ENCODE measurements at regions not wholly inside any gene's neighbourhood (a gene's known extent, or its start where the extent isn't known, plus 50 kb on each side); places are given as distances from the start of the nearest gene placed in this dataset.
A peak's percentile ranks its signal among the peaks of the same experiment; 100 is the strongest.
"Not testable (repeated sequence)": the region's sequence is repeated elsewhere in the genome, so short reads cannot be mapped to it uniquely, and the experiment has no call there.

- peak; percentile 26 for DNase-seq
- peaks cover 29% of the 10 kb centered on the region for H3K4me1 ChIP-seq
- H3K27ac ChIP-seq (replicated peaks) = peak overlapping the region; percentile 80
- H3K9me3 ChIP-seq (replicated peaks) = no peaks in the 10 kb centered on the region
- TF ChIP-seq, protein P1, sequence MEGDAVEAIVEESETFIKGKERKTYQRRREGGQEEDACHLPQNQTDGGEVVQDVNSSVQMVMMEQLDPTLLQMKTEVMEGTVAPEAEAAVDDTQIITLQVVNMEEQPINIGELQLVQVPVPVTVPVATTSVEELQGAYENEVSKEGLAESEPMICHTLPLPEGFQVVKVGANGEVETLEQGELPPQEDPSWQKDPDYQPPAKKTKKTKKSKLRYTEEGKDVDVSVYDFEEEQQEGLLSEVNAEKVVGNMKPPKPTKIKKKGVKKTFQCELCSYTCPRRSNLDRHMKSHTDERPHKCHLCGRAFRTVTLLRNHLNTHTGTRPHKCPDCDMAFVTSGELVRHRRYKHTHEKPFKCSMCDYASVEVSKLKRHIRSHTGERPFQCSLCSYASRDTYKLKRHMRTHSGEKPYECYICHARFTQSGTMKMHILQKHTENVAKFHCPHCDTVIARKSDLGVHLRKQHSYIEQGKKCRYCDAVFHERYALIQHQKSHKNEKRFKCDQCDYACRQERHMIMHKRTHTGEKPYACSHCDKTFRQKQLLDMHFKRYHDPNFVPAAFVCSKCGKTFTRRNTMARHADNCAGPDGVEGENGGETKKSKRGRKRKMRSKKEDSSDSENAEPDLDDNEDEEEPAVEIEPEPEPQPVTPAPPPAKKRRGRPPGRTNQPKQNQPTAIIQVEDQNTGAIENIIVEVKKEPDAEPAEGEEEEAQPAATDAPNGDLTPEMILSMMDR (IDR thresholded peaks at IDR 0.05; ENCODE audit: borderline replicate concordance) = no peak
- intact Hi-C loops (cut with micrococcal nuclease) = no loop called here
- no peaks in the 10 kb centered on the region for H3K36me3 ChIP-seq
- H3K27me3 ChIP-seq (ENCODE audit: low read depth) = no peaks in the 10 kb centered on the region
- peak overlapping the region; percentile 91 for H3K4me3 ChIP-seq
Measured at GRCh38 chr17:45584092-45585036, 93.8 kb upstream of the PLEKHM1 start.

DNA sequence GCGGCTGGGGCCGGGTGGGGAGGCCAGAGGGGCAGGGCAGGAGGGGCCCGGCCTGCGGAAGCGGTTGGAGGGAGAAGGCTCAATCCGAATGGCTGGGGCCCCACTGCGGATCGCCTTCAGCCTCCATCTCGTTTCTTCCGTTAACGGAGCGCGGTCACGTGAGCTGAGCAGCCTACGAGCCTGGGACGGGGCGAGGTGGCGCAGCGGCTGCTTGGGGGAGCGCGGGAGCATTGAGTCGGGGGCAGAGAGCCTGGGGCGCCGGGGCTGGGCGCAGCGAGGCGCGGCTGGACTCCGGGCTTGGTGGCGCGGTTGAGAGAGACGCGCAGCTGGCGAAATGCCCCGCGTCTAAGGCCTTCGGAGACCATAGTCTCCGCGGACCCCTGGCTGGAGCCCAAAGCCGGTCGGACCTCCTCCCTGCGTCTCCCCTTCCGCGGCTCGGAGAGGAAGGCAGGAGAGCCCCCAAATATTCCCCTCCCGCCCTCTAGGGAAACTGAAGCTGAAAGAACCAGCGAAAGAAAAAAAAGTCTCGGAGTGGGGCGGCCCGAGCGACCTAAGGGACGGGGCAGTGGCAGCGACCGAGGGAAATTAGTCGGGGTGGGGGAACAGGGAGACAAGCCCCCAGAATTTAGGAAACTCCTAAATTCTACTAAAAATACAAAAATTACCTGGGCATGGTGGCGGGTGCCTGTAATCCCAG, 94.7 kb upstream of the PLEKHM1 start:
- intact Hi-C loops (cut with micrococcal nuclease); H3K27me3 ChIP-seq (ENCODE audit: low read depth); H3K36me3 ChIP-seq; H3K9me3 ChIP-seq (replicated peaks): not testable (repeated sequence)
- TF ChIP-seq, protein P1 (IDR thresholded peaks at IDR 0.05; ENCODE audit: borderline replicate concordance) = peak; percentile 13
- peak; percentile 83 for DNase-seq
- peak overlapping the region; percentile 91 for H3K4me3 ChIP-seq
- peaks cover 29% of the 10 kb centered on the region for H3K4me1 ChIP-seq
- H3K27ac ChIP-seq (replicated peaks) = peak overlapping the region; percentile 80

GRCh38 chr17:45585794-45586650, 95.5 kb upstream of the PLEKHM1 start:
- H3K27me3 ChIP-seq (ENCODE audit: low read depth); H3K9me3 ChIP-seq (replicated peaks); H3K36me3 ChIP-seq; intact Hi-C loops (cut with micrococcal nuclease): not testable (repeated sequence)
- Histone ChIP-seq H3K4me3 (peak overlapping the region; percentile 91), H3K4me1 (peaks cover 29% of the 10 kb centered on the region), H3K27ac (replicated peaks) (peak overlapping the region; percentile 80)
- TF ChIP-seq, protein P1 (IDR thresholded peaks at IDR 0.05; ENCODE audit: borderline replicate concordance) = peak; percentile 56
- DNase-seq = peak; percentile 43

- H3K4me3 ChIP-seq = peak overlapping the region; percentile 91
- DNase-seq; intact Hi-C loops (cut with micrococcal nuclease); H3K36me3 ChIP-seq; H3K27me3 ChIP-seq (ENCODE audit: low read depth); H3K9me3 ChIP-seq (replicated peaks): not testable (repeated sequence)
- peak overlapping the region; percentile 80 for H3K27ac ChIP-seq (replicated peaks)
- peaks cover 29% of the 10 kb centered on the region for H3K4me1 ChIP-seq
Measured at GRCh38 chr17:45586651-45586934, 96.1 kb upstream of the PLEKHM1 start.

GRCh38 chr17:45592433-45592923, 102.0 kb upstream of the PLEKHM1 start:
- intact Hi-C loops (cut with micrococcal nuclease); H3K36me3 ChIP-seq; H3K9me3 ChIP-seq (replicated peaks); H3K27ac ChIP-seq (replicated peaks); H3K4me3 ChIP-seq; H3K4me1 ChIP-seq: not testable (repeated sequence)
- peaks cover 23% of the 10 kb centered on the region for H3K27me3 ChIP-seq (ENCODE audit: low read depth)
- TF ChIP-seq, protein P1 (IDR thresholded peaks at IDR 0.05; ENCODE audit: borderline replicate concordance) = peak; percentile 80
- peak; percentile 79 for DNase-seq

- H3K4me1 ChIP-seq; H3K9me3 ChIP-seq (replicated peaks); H3K36me3 ChIP-seq; H3K27ac ChIP-seq (replicated peaks); DNase-seq; H3K4me3 ChIP-seq; intact Hi-C loops (cut with micrococcal nuclease): not testable (repeated sequence)
- H3K27me3 ChIP-seq (ENCODE audit: low read depth) = peaks cover 28% of the 10 kb centered on the region
Measured at GRCh38 chr17:45596347-45596746, 105.8 kb upstream of the PLEKHM1 start.

GRCh38 chr17:45600052-45601012, 109.8 kb upstream of the PLEKHM1 start:
- not testable (repeated sequence) for DNase-seq

DNA sequence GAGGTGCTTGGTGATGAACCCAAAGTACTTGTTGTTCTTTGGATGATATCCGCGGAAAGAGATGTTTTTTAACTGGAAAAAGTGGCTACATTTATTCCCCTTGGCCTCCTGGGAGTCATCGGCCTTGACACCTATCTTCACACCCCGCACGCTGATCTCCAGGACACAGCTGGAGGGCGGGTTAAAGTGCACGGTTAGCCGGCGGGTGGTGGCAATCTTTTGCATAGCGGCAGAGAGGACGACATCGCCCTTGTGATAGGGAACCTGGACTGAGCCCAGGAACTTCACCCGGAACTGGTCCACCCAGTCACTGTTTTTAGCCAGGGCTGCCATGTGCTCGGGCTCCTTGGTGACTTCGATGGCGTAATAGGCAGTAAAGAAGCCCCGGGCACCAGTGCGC, 110.5 kb upstream of the PLEKHM1 start:
- H3K36me3 ChIP-seq; DNase-seq; H3K4me3 ChIP-seq; H3K9me3 ChIP-seq (replicated peaks); H3K27ac ChIP-seq (replicated peaks); H3K4me1 ChIP-seq; intact Hi-C loops (cut with micrococcal nuclease): not testable (repeated sequence)
- H3K27me3 ChIP-seq (ENCODE audit: low read depth) = peaks cover 35% of the 10 kb centered on the region

More at GRCh38 chr17:45600052-45601012, 109.8 kb upstream of the PLEKHM1 start:
- intact Hi-C loops (cut with micrococcal nuclease); H3K9me3 ChIP-seq (replicated peaks); H3K36me3 ChIP-seq; H3K27ac ChIP-seq (replicated peaks); H3K4me1 ChIP-seq; H3K4me3 ChIP-seq: not testable (repeated sequence)
- H3K27me3 ChIP-seq (ENCODE audit: low read depth) = peaks cover 41% of the 10 kb centered on the region

Data from left ventricle myocardium inferior (tissue), 1 donor.